Ureter (tissue), 1 donor: ENCODE measurements at regions not wholly inside any gene's neighbourhood (a gene's known extent, or its start where the extent isn't known, plus 50 kb on each side); places are given as distances from the start of the nearest gene placed in this dataset.

ENCODE experiments used
- DNase-seq: peaks from one replicate; pipeline ENCODE4 v3.0.0-alpha.2; 2020; ENCODE audit warnings: low spot score
- donor health status: DM: yes; HTN: yes; CAD: no.

GRCh38 chr2:59680863-59681262 is 872.6 kb downstream of the BCL11A start:
- DNase-seq = no peak

- DNase-seq = no peak
Measured at GRCh38 chr2:59677158-59677557, 876.3 kb downstream of the BCL11A start.

- no peak for DNase-seq
Measured at GRCh38 chr2:59674100-59674499, 879.4 kb downstream of the BCL11A start.

- DNase-seq = no peak
Measured at GRCh38 chr2:59665021-59665420, 888.4 kb downstream of the BCL11A start.

GRCh38 chr2:59662127-59662861 is 891.2 kb downstream of the BCL11A start:
- no peak for DNase-seq

- DNase-seq = no peak
Measured at GRCh38 chr2:59660262-59660661, 893.2 kb downstream of the BCL11A start.

- DNase-seq = no peak
Measured at GRCh38 chr2:59658906-59659635, 894.4 kb downstream of the BCL11A start.

- no peak for DNase-seq
Measured at GRCh38 chr2:59655809-59656208, 897.6 kb downstream of the BCL11A start.

- no peak for DNase-seq
Measured at GRCh38 chr2:59654710-59655109, 898.7 kb downstream of the BCL11A start.

- no peak for DNase-seq
Measured at GRCh38 chr2:59653164-59653563, 900.3 kb downstream of the BCL11A start.

- no peak for DNase-seq
Measured at GRCh38 chr2:59630789-59631188, 922.7 kb downstream of the BCL11A start.

- DNase-seq = no peak
Measured at GRCh38 chr2:59627599-59627998, 925.9 kb downstream of the BCL11A start.

- no peak for DNase-seq
Measured at GRCh38 chr2:59622599-59623308, 930.7 kb downstream of the BCL11A start.

GRCh38 chr2:59604123-59604522 is 949.3 kb downstream of the BCL11A start:
- no peak for DNase-seq

GRCh38 chr2:59594671-59595222 is 958.7 kb downstream of the BCL11A start:
- no peak for DNase-seq

- no peak for DNase-seq
Measured at GRCh38 chr2:59590798-59591197, 962.7 kb downstream of the BCL11A start.

- no peak for DNase-seq
Measured at GRCh38 chr2:59589881-59590280, 963.6 kb downstream of the BCL11A start.

GRCh38 chr2:59588286-59588685 is 965.2 kb downstream of the BCL11A start:
- DNase-seq = no peak

GRCh38 chr2:59586176-59586575 is 967.3 kb downstream of the BCL11A start:
- DNase-seq = no peak

- DNase-seq = no peak
Measured at GRCh38 chr2:59585655-59586054, 967.8 kb downstream of the BCL11A start.

GRCh38 chr2:59584958-59585357 is 968.5 kb downstream of the BCL11A start:
- DNase-seq = no peak

GRCh38 chr2:59583173-59583765 is 970.2 kb downstream of the BCL11A start:
- no peak for DNase-seq
